AG10803 (cell line): ENCODE measurements at regions not wholly inside any gene's neighbourhood (a gene's known extent, or its start where the extent isn't known, plus 50 kb on each side); places are given as distances from the start of the nearest gene placed in this dataset.

ENCODE experiments used
- DNase-seq: peaks from one replicate; pipeline ENCODE4 v3.0.0; 2010; ENCODE audit warnings: low read depth
- H3K4me3 ChIP-seq: 2 replicates; pipeline ENCODE4 v1.5.1; 2011; ENCODE audit warnings: mild to moderate bottlenecking, low read length, control low read depth
- CTCF ChIP-seq: conservative IDR thresholded peaks from 2 replicates; pipeline ENCODE4 v1.5.1; 2011; ENCODE audit warnings: mild to moderate bottlenecking, low read length, control low read depth, inconsistent platforms

DNA sequence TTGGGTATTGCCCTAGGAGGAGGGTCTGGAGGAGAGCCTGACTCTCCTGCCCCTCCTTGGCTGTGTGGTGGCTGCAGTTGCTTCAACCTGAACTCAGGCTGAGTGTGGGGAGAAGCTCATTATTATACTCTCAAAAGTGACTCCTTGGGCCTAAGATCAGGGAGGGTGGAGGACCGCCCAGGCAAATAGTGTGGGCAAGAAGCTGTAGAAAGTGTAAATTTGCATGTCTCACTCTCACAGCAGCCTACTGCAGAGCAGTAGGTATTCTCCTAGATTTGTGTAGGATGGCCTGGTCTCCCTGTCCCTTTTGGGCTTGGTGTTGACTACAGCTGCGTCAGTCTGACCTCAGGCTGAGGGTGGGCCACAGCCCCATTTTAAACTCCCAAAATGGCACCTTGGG lies 156.1 kb downstream of the ZNF330 start:
- no peak for TF ChIP-seq CTCF
- H3K4me3 ChIP-seq = no peak overlapping the region

GRCh38 chr4:141387299-141387698 lies 166.6 kb downstream of the ZNF330 start:
- DNase-seq = no peak
- no peak for TF ChIP-seq CTCF
- H3K4me3 ChIP-seq = no peak overlapping the region

More for the DNA sequence above, 156.1 kb downstream of the ZNF330 start:
- no peak for DNase-seq

GRCh38 chr4:141388481-141388880 lies 167.8 kb downstream of the ZNF330 start:
- H3K4me3 ChIP-seq = no peak overlapping the region
- TF ChIP-seq CTCF = no peak
- DNase-seq = peak; percentile 95

GRCh38 chr4:141389649-141390048 lies 169.0 kb downstream of the ZNF330 start:
- DNase-seq = no peak
- TF ChIP-seq CTCF = no peak
- no peak overlapping the region for H3K4me3 ChIP-seq

GRCh38 chr4:141390571-141390970 lies 169.9 kb downstream of the ZNF330 start:
- no peak for DNase-seq
- no peak overlapping the region for H3K4me3 ChIP-seq
- no peak for TF ChIP-seq CTCF

- peak; percentile 6 for DNase-seq
These were observed 170.6 kb downstream of the ZNF330 start for GRCh38 chr4:141391293-141391692.

GRCh38 chr4:141391771-141392170 lies 171.1 kb downstream of the ZNF330 start:
- no peak for TF ChIP-seq CTCF
- peak; percentile 30 for DNase-seq

More at GRCh38 chr4:141391293-141391692, 170.6 kb downstream of the ZNF330 start:
- no peak for TF ChIP-seq CTCF
- H3K4me3 ChIP-seq = no peak overlapping the region

More at GRCh38 chr4:141391771-141392170, 171.1 kb downstream of the ZNF330 start:
- H3K4me3 ChIP-seq = no peak overlapping the region
